Pons (tissue), 1 donor: ENCODE measurements at regions not wholly inside any gene's neighbourhood (a gene's known extent, or its start where the extent isn't known, plus 50 kb on each side); places are given as distances from the start of the nearest gene placed in this dataset.

ENCODE experiments used
- DNase-seq: peaks from one replicate; pipeline ENCODE4 v3.0.0-alpha.2; 2016; ENCODE audit warnings: low spot score

- no peak for DNase-seq
Observed at GRCh38 chrX:13266641-13267345, 53.1 kb downstream of the ATXN3L start.

GRCh38 chrX:13265549-13266132 lies 54.2 kb downstream of the ATXN3L start:
- no peak for DNase-seq

- DNase-seq: no peak
Observed at GRCh38 chrX:13265111-13265510, 54.7 kb downstream of the ATXN3L start.

GRCh38 chrX:13263560-13264251 lies 56.1 kb downstream of the ATXN3L start:
- no peak for DNase-seq

GRCh38 chrX:13261348-13261747 lies 58.5 kb downstream of the ATXN3L start:
- DNase-seq: no peak

- no peak for DNase-seq
Observed at GRCh38 chrX:13260598-13260997, 59.3 kb downstream of the ATXN3L start.

GRCh38 chrX:13258725-13259124 lies 61.1 kb downstream of the ATXN3L start:
- no peak for DNase-seq

GRCh38 chrX:13258052-13258444 lies 61.8 kb downstream of the ATXN3L start:
- DNase-seq: no peak

- no peak for DNase-seq
Observed at GRCh38 chrX:13257223-13258051, 62.4 kb downstream of the ATXN3L start.

GRCh38 chrX:13256603-13257002 lies 63.2 kb downstream of the ATXN3L start:
- no peak for DNase-seq

- DNase-seq: no peak
Observed at GRCh38 chrX:13254870-13255269, 65.0 kb downstream of the ATXN3L start.

- peak; percentile 2 for DNase-seq
Observed at GRCh38 chrX:13254076-13254785, 65.6 kb downstream of the ATXN3L start.

- DNase-seq: no peak
Observed at GRCh38 chrX:13253223-13253622, 66.6 kb downstream of the ATXN3L start.

- DNase-seq: no peak
Observed at GRCh38 chrX:13252726-13253125, 67.1 kb downstream of the ATXN3L start.

- DNase-seq: peak; percentile 51
Observed at GRCh38 chrX:13250826-13251580, 68.8 kb downstream of the ATXN3L start.

- DNase-seq: no peak
Observed at GRCh38 chrX:13248867-13249486, 70.9 kb downstream of the ATXN3L start.

- no peak for DNase-seq
Observed at GRCh38 chrX:13239272-13239671, 80.6 kb downstream of the ATXN3L start.

- no peak for DNase-seq
Observed at GRCh38 chrX:13235930-13236329, 83.9 kb downstream of the ATXN3L start.

- DNase-seq: no peak
Observed at GRCh38 chrX:13232484-13232883, 87.4 kb downstream of the ATXN3L start.

GRCh38 chrX:13226214-13226613 lies 93.6 kb downstream of the ATXN3L start:
- no peak for DNase-seq
